HEK293T (cell line): ENCODE measurements at regions not wholly inside any gene's neighbourhood (a gene's known extent, or its start where the extent isn't known, plus 50 kb on each side); places are given as distances from the start of the nearest gene placed in this dataset.

ENCODE experiments used
- ARNT ChIP-seq: fragments of 450-650 bp; IDR thresholded peaks from 2 replicates; pipeline ENCODE4 v1.6.1; 2017; ENCODE audit warnings: mild to moderate bottlenecking
- FOXK2 ChIP-seq: fragments of 450-650 bp; IDR thresholded peaks from 2 replicates; pipeline ENCODE4 v1.6.1; 2016; ENCODE audit warnings: mild to moderate bottlenecking
- NFRKB ChIP-seq: fragments of 450-650 bp; IDR thresholded peaks from 2 replicates; pipeline ENCODE4 v1.6.1; 2016; ENCODE audit warnings: mild to moderate bottlenecking, moderate library complexity
- SP1 ChIP-seq: fragments of 450-650 bp; IDR thresholded peaks from 2 replicates; pipeline ENCODE4 v1.6.1; 2017

DNA sequence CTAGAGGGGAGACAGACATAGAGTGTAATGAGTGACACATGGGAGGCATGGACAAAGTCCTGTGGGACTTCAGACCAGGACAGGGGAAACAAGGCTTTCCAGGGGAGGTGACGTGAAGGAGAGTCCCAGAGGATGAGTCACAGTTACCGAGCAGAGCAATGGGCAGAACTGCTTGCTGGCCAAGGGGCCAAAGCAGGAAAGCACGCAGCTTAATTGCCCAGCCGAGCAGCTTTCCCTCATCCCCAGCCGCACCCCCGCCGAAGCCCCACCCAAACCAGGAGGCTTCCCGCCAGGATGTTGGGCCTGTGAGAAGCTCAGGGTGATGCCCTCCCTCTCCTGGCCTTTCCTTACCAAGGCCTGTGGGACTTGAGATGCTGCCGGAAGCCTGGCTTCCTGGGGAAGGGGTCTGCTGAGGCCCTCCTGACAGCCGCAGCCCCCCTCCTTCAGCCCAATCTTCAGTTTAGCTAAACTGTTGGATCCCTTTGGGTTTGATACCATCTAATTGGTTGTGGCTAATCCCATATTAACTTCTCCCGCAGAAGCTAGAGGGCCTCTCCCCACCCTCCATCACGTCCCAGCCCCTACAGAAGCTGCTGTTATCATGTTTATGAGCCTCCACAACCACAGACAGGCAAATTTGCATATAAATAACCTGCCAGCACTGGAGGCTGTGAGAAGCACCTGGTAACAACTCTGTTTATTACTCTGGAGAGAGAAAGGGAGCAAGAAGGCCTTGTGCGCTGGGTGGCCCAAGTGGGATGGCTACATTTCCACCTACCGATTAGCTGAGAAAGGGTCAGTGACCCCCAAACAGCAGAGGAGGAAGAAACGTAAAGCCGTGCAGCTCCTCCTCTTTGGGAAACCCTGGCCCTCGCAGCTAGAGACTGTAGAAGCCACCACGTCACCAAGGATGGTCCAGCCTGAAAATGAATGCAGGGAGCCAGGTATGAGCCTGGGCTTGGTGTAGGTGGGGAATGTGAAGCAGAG, 80.0 kb downstream of the TRIM29 start:
- TF ChIP-seq FOXK2: no peak
- TF ChIP-seq SP1: no peak
- no peak for TF ChIP-seq NFRKB
- TF ChIP-seq ARNT: no peak
